Retinal pigment epithelial cell (primary cell): ENCODE measurements at regions not wholly inside any gene's neighbourhood (a gene's known extent, or its start where the extent isn't known, plus 50 kb on each side); places are given as distances from the start of the nearest gene placed in this dataset.

Source experiments
- DNase-seq: peaks from one replicate; pipeline ENCODE4 v3.0.0-alpha.2; 2010; ENCODE audit warnings: low read depth
- H3K4me3 ChIP-seq: 2 replicates; pipeline ENCODE4 v1.5.1; 2011; ENCODE audit warnings: mild to moderate bottlenecking, low read length, control low read depth, moderate library complexity
- TF ChIP-seq, protein P1 (sequence below): conservative IDR thresholded peaks from 2 replicates; pipeline ENCODE4 v1.5.1; 2011; ENCODE audit warnings: low read depth, low read length, control low read depth, inconsistent platforms

GRCh38 chr18:78831603-78832002 is 148.0 kb upstream of the SALL3 start:
- TF ChIP-seq, protein P1, sequence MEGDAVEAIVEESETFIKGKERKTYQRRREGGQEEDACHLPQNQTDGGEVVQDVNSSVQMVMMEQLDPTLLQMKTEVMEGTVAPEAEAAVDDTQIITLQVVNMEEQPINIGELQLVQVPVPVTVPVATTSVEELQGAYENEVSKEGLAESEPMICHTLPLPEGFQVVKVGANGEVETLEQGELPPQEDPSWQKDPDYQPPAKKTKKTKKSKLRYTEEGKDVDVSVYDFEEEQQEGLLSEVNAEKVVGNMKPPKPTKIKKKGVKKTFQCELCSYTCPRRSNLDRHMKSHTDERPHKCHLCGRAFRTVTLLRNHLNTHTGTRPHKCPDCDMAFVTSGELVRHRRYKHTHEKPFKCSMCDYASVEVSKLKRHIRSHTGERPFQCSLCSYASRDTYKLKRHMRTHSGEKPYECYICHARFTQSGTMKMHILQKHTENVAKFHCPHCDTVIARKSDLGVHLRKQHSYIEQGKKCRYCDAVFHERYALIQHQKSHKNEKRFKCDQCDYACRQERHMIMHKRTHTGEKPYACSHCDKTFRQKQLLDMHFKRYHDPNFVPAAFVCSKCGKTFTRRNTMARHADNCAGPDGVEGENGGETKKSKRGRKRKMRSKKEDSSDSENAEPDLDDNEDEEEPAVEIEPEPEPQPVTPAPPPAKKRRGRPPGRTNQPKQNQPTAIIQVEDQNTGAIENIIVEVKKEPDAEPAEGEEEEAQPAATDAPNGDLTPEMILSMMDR = no peak
- DNase-seq = no peak
- no peak overlapping the region for H3K4me3 ChIP-seq

DNA sequence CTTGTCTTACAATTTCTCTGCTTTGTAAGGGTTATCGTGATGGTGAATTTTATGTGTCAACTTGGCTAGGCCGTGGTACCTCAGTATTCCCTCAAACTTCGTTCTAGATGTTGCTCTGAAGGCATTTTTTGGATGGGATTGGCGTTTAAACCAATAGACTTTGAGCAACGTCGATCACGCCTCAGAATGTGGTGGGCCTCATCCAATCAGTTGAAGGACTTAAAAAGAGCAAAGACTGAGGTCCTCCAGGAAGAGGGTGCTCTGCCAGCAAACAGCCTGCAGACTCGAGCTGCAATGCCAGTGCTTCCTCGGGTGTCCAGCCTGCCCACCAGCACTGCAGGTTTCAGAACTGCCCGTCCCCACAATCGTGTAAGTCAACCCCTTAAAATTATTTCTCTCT is 145.8 kb upstream of the SALL3 start:
- TF ChIP-seq, protein P1 = no peak
- no peak overlapping the region for H3K4me3 ChIP-seq
- no peak for DNase-seq

GRCh38 chr18:78836838-78837237 is 142.8 kb upstream of the SALL3 start:
- DNase-seq = no peak
- TF ChIP-seq, protein P1 = no peak
- H3K4me3 ChIP-seq = no peak overlapping the region

DNA sequence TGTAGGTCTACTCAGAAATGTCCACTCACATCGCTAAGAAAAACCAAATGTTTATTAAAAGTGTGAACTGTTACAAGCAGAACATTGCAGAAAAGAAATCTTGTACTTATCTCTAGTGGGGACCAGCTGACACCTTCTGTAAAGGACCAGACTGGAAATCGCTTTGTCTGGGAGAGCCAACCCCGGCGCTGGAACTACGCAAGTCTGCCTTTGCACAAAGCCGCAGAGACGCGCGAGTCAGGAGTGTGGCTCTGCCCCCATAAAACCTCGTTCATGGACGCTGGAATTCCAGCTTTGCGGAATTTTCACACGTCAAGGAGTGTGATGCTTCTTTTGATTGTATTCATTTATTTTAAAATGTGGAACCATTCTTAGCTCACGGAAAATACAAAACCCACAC is 141.9 kb upstream of the SALL3 start:
- no peak for DNase-seq
- no peak overlapping the region for H3K4me3 ChIP-seq
- TF ChIP-seq, protein P1 = no peak

- TF ChIP-seq, protein P1 = no peak
- DNase-seq = no peak
Observed at GRCh38 chr18:78838183-78838582, 141.4 kb upstream of the SALL3 start.

DNA sequence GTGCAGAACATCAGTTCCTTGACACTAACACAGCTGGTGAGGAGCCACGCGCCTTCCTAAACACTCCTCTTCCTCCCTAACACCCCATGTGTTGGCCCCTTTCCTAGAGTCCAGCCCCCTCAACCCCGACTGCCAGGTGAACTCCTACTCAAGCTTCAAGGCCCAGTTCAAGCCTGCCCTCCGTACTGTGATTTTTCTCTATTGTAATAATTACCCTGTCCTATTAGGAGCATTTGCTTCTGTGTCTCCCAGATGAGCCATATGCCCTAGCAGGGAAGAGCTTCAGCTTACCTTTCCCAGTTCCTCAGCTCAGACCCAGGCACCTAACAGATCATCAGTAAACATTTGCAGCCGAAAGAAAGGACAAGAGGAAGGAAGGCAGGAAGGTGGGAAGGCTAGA is 130.6 kb upstream of the SALL3 start:
- TF ChIP-seq, protein P1 = no peak
- no peak for DNase-seq
- no peak overlapping the region for H3K4me3 ChIP-seq

More at GRCh38 chr18:78838183-78838582, 141.4 kb upstream of the SALL3 start:
- no peak overlapping the region for H3K4me3 ChIP-seq

- no peak for DNase-seq
- TF ChIP-seq, protein P1 = no peak
- H3K4me3 ChIP-seq = no peak overlapping the region
Observed at GRCh38 chr18:78849458-78849857, 130.2 kb upstream of the SALL3 start.
